Vagina (tissue), 2 donors: ENCODE measurements at regions not wholly inside any gene's neighbourhood (a gene's known extent, or its start where the extent isn't known, plus 50 kb on each side); places are given as distances from the start of the nearest gene placed in this dataset.

Source experiments
- POLR2A ChIP-seq, 2 donors: fragments of 450-650 bp; IDR thresholded peaks; one replicate each; pipeline ENCODE4 v1.6.1; 2017; ENCODE audit warnings: antibody characterized with exemption in 2 of 2, mild to moderate bottlenecking in 2 of 2, moderate library complexity in 2 of 2
- TF ChIP-seq, protein P1 (sequence below), 3 experiments: fragments of 450-650 bp in 2 of 3; fragments of 200-600 bp in 1 of 3; sonication (generic) in 1 of 3; IDR thresholded peaks; one replicate each; pipeline ENCODE4 v1.5.1; 2017 to 2019; ENCODE audit warnings: antibody characterized with exemption in 3 of 3, mild to moderate bottlenecking in 2 of 3, moderate library complexity in 2 of 3

- TF ChIP-seq POLR2A (IDR thresholded peaks at IDR 0.05): no peak
- TF ChIP-seq, protein P1, sequence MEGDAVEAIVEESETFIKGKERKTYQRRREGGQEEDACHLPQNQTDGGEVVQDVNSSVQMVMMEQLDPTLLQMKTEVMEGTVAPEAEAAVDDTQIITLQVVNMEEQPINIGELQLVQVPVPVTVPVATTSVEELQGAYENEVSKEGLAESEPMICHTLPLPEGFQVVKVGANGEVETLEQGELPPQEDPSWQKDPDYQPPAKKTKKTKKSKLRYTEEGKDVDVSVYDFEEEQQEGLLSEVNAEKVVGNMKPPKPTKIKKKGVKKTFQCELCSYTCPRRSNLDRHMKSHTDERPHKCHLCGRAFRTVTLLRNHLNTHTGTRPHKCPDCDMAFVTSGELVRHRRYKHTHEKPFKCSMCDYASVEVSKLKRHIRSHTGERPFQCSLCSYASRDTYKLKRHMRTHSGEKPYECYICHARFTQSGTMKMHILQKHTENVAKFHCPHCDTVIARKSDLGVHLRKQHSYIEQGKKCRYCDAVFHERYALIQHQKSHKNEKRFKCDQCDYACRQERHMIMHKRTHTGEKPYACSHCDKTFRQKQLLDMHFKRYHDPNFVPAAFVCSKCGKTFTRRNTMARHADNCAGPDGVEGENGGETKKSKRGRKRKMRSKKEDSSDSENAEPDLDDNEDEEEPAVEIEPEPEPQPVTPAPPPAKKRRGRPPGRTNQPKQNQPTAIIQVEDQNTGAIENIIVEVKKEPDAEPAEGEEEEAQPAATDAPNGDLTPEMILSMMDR (IDR thresholded peaks at IDR 0.05): no peak
These were observed 191.5 kb downstream of the RAMP3 start for GRCh38 chr7:45349090-45349489.
